ENCODE measurements at regions not wholly inside any gene's neighbourhood (a gene's known extent, or its start where the extent isn't known, plus 50 kb on each side); places are given as distances from the start of the nearest gene placed in this dataset.

- H2BK120ac ChIP-seq (replicated peaks; ENCODE audit: low read depth, low read length), result no peak overlapping the region
- H2AK5ac ChIP-seq (ENCODE audit: low read depth, low read length), result no peak overlapping the region
- H2BK15ac ChIP-seq (ENCODE audit: low read length), result no peak overlapping the region
- no peak overlapping the region for H4K5ac ChIP-seq (ENCODE audit: insufficient read length, low read depth, low read length)
- no peak overlapping the region for H3K4ac ChIP-seq (replicated peaks; ENCODE audit: insufficient read length, low read depth, low read length)
- no peak for FAIRE-seq
- peaks cover 0 to 3% (median 1%) of the 10 kb centered on the region in 4 experiments; a peak in 1 of 8 replicates for H3K36me3 ChIP-seq (ENCODE audit: control insufficient read depth in 2 of 4, insufficient read depth in 4 of 4, low read length in 3 of 4)
- no peaks in the 10 kb centered on the region for H3K79me2 ChIP-seq (ENCODE audit: control insufficient read depth in 1 of 2, insufficient read depth in 2 of 2, low read length in 2 of 2)
- 90% methylated on average over 2 of the region's 2 CpGs; no CpG with 5 or more reads in 1 of the 2 experiments for WGBS, 2 experiments (ENCODE audit: extremely low coverage in 1 of 2, insufficient coverage in 1 of 2, insufficient read length in 1 of 2, insufficient replicate concordance in 2 of 2, low coverage in 1 of 2, low lambda C conversion rate in 2 of 2, missing lambda C conversion rate in 1 of 2)
- no peak overlapping the region for H3K23ac ChIP-seq (ENCODE audit: insufficient read length)
- DNase-seq (ENCODE audit: low read depth in 1 of 2, low spot score in 2 of 2), result no peak
- peaks cover 0 to 6% (median 2%) of the 10 kb centered on the region in 4 experiments; a peak in 2 of 7 replicates for H3K4me1 ChIP-seq (replicated peaks in 1 of 4; ENCODE audit: control insufficient read depth in 3 of 4, insufficient read depth in 4 of 4, low read length in 3 of 4)
- H3K56ac ChIP-seq (replicated peaks; ENCODE audit: insufficient read length, low read depth, low read length), result no peak overlapping the region
- H3K23me2 ChIP-seq (ENCODE audit: low read depth, low read length), result no peaks in the 10 kb centered on the region
- no peak overlapping the region for H2BK20ac ChIP-seq (ENCODE audit: low read length)
- H2BK12ac ChIP-seq (ENCODE audit: low read depth, low read length), result no peak overlapping the region
- H4K20me1 ChIP-seq (replicated peaks in 1 of 2; ENCODE audit: control insufficient read depth in 1 of 2, insufficient read depth in 2 of 2, low read length in 2 of 2), result no peaks in the 10 kb centered on the region
- no peak overlapping the region for H3K9ac ChIP-seq (replicated peaks in 1 of 4; ENCODE audit: extremely low read depth in 1 of 4, low read depth in 3 of 4, low read length in 3 of 4)
- no peak overlapping the region for H2AFZ ChIP-seq (ENCODE audit: low read length)
- H3K4me2 ChIP-seq (ENCODE audit: insufficient read depth in 1 of 2, low read depth in 2 of 2, low read length in 2 of 2), result no peak overlapping the region
- H3K27ac ChIP-seq (ENCODE audit: low read depth, low read length), result no peak overlapping the region
- ChIA-PET POLR2A (ENCODE audit: partially characterized antibody) (no interaction called here), CTCF (ENCODE audit: partially characterized antibody) (interaction anchor here (0.7 to 4.5 kb wide), 4 partner anchors 8 to 22 kb away, joined by 3 to 19 read pairs (median 4); no protein-coding TSS in a partner anchor)
- H3K14ac ChIP-seq (ENCODE audit: insufficient read length), result no peak overlapping the region
- no peak overlapping the region for H4K91ac ChIP-seq (replicated peaks; ENCODE audit: insufficient read length, low read length)
- H3K9me3 ChIP-seq (ENCODE audit: insufficient read depth in 2 of 2, low read depth in 1 of 2, low read length in 1 of 2), result peaks cover 7 to 15% of the 10 kb centered on the region in 2 experiments; a peak in 3 of 4 replicates
- H3K79me1 ChIP-seq (ENCODE audit: low read depth, low read length), result no peaks in the 10 kb centered on the region
- H4K8ac ChIP-seq (ENCODE audit: extremely low read depth, insufficient read depth, low read length), result no peak overlapping the region
- no peaks in the 10 kb centered on the region for H3K27me3 ChIP-seq (replicated peaks in 1 of 4; ENCODE audit: control insufficient read depth in 3 of 4, extremely low read depth in 1 of 4, insufficient read depth in 3 of 4, low read length in 3 of 4)
- no peak overlapping the region for H2BK5ac ChIP-seq (ENCODE audit: low read depth, low read length)
- no peak overlapping the region for H3K18ac ChIP-seq (ENCODE audit: extremely low read depth, low read length)
- no peak overlapping the region for H3K4me3 ChIP-seq (ENCODE audit: extremely low read depth in 1 of 4, insufficient read depth in 2 of 4, low read depth in 3 of 4, low read length in 4 of 4)
- TF ChIP-seq TBP (IDR thresholded peaks at IDR 0.05; ENCODE audit: low read depth, low read length), result no peak
These were observed 155.4 kb downstream of the CEMIP2 start for GRCh38 chr9:71612889-71613288.
